DND-41 (cell line): ENCODE measurements at regions not wholly inside any gene's neighbourhood (a gene's known extent, or its start where the extent isn't known, plus 50 kb on each side); places are given as distances from the start of the nearest gene placed in this dataset.

Source experiments
- EZH2 ChIP-seq: IDR thresholded peaks from 3 replicates; pipeline ENCODE4 v1.6.1; 2012; ENCODE audit warnings: borderline replicate concordance, low read depth, mild to moderate bottlenecking, moderate library complexity, low read length, inconsistent platforms; ENCODE audit not compliant: severe bottlenecking
- TF ChIP-seq, protein P1 (sequence below): IDR thresholded peaks from 2 replicates; pipeline ENCODE4 v1.5.1; 2012; ENCODE audit warnings: borderline replicate concordance, low read length, moderate library complexity, mild to moderate bottlenecking; ENCODE audit not compliant: poor library complexity, severe bottlenecking; ENCODE audit errors: extremely low read depth

DNA sequence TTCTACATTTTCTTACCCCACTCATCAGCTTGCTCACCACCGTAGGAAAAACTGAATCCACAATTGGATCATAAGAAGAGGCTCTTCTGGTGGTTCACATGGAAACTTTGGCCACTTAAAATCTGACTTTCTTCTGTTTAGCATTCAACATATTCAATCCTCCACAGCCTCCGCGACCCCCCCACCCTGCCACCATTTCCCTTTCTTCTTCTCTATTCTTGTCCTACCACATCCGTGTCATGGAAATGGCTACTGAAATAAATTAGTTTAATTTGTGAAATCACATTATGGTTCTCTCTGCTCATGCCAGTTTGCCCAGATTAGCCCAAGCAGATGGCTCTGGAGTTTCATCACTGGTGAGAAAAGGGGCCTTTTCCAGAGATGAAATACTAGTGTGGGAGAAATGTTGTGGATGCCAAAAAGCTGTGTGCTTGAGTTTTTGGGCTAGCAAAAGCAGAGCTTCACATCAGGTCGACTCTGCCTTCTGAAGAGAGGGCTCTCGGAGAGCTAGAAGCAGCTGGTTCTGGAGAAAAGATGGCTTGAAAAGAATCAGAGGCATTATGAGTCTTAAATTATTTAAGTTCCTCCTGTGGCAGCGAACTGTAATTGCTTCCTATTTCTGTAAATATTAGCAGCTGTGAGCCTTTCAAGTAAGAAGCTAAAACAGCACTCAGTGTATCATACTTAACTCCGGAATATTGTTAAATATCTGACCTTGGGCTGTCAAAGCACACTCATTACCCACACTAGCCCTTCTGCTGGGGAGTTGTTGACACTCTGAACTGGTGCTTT, 107.1 kb downstream of the MAT2B start:
- TF ChIP-seq, protein P1, sequence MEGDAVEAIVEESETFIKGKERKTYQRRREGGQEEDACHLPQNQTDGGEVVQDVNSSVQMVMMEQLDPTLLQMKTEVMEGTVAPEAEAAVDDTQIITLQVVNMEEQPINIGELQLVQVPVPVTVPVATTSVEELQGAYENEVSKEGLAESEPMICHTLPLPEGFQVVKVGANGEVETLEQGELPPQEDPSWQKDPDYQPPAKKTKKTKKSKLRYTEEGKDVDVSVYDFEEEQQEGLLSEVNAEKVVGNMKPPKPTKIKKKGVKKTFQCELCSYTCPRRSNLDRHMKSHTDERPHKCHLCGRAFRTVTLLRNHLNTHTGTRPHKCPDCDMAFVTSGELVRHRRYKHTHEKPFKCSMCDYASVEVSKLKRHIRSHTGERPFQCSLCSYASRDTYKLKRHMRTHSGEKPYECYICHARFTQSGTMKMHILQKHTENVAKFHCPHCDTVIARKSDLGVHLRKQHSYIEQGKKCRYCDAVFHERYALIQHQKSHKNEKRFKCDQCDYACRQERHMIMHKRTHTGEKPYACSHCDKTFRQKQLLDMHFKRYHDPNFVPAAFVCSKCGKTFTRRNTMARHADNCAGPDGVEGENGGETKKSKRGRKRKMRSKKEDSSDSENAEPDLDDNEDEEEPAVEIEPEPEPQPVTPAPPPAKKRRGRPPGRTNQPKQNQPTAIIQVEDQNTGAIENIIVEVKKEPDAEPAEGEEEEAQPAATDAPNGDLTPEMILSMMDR, result no peak
- TF ChIP-seq EZH2, result no peak
